GM12878 (cell line): ENCODE measurements at regions not wholly inside any gene's neighbourhood (a gene's known extent, or its start where the extent isn't known, plus 50 kb on each side); places are given as distances from the start of the nearest gene placed in this dataset.

Source experiments
- EP300 ChIP-seq, 2 experiments: fragments of 150-350 bp in 1 of 2; IDR thresholded peaks; 2 replicates each; pipeline ENCODE4 v1.6.1; 2011 to 2012; ENCODE audit warnings: low read depth in 2 of 2, low read length in 2 of 2, borderline replicate concordance in 1 of 2, improper control_type of control experiment in 1 of 2, inconsistent platforms in 1 of 2; ENCODE audit not compliant: control insufficient read depth in 1 of 2
- HCFC1 ChIP-seq: fragments of 150-350 bp; IDR thresholded peaks from 2 replicates; pipeline ENCODE4 v1.6.1; 2014; ENCODE audit warnings: low read length
- HDAC2 ChIP-seq: fragments of 200-600 bp; sonication (generic); IDR thresholded peaks from 2 replicates; pipeline ENCODE4 v1.6.1; 2017
- NRF1 ChIP-seq: conservative IDR thresholded peaks from 2 replicates; pipeline ENCODE4 v1.6.1; 2011; ENCODE audit warnings: mild to moderate bottlenecking, low read depth, low read length, improper control_type of control experiment
- PAX8 ChIP-seq: fragments of 450-650 bp; IDR thresholded peaks from 2 replicates; pipeline ENCODE4 v1.6.1; 2017; ENCODE audit warnings: mild to moderate bottlenecking, moderate library complexity
- PML ChIP-seq: IDR thresholded peaks from 2 replicates; pipeline ENCODE4 v1.6.1; 2012; ENCODE audit warnings: low read length, inconsistent platforms
- POLR2A ChIP-seq: IDR thresholded peaks from 2 replicates; pipeline ENCODE4 v1.6.1; 2011; ENCODE audit warnings: low read depth, mild to moderate bottlenecking, low read length
- TAF1 ChIP-seq: IDR thresholded peaks from 2 replicates; pipeline ENCODE4 v1.6.1; 2011; ENCODE audit warnings: mild to moderate bottlenecking, low read depth, low read length, borderline replicate concordance
- WRNIP1 ChIP-seq: IDR thresholded peaks from 2 replicates; pipeline ENCODE4 v1.6.1; 2011; ENCODE audit warnings: low read depth, low read length, improper control_type of control experiment, borderline replicate concordance
- TF ChIP-seq, protein P1 (sequence below): fragments of 450-650 bp; IDR thresholded peaks from 2 replicates; pipeline ENCODE4 v1.6.1; 2017; ENCODE audit warnings: mild to moderate bottlenecking
- TF ChIP-seq, protein P2 (sequence below), 3 experiments: IDR thresholded peaks in 2 of 3; conservative IDR thresholded peaks in 1 of 3; 2 replicates each; pipeline ENCODE4 v1.5.1; 2011; ENCODE audit warnings: low read depth in 3 of 3, low read length in 3 of 3, mild to moderate bottlenecking in 3 of 3, control low read depth in 2 of 3, moderate library complexity in 2 of 3, inconsistent platforms in 1 of 3, mixed read lengths in 1 of 3; ENCODE audit not compliant: control insufficient read depth in 2 of 3, insufficient read depth in 1 of 3; ENCODE audit errors: extremely low read depth in 1 of 3

DNA sequence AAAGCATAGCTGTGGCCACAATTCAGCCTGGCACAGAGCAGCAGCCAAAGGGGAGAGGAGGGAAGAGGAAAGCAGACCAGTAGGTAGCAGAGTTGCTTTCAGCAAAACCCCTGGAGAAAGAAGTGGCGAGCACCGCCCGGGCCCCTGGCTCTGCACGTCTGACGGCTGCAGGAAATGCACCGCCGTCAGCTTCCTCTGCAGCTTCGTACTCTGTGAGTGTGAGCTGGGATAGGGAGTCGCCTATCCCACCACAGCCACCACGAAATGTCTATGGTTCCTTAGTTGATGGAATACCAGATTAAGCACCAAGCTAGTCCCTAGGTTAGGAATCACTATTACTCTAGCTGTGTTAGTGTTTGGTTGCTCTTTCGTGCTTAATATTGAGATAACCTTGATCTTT, 79.9 kb upstream of the NAA20 start:
- TF ChIP-seq PAX8 = no peak
- no peak for TF ChIP-seq TAF1
- no peak for TF ChIP-seq HCFC1
- TF ChIP-seq WRNIP1 = no peak
- TF ChIP-seq POLR2A = no peak
- TF ChIP-seq, protein P1, sequence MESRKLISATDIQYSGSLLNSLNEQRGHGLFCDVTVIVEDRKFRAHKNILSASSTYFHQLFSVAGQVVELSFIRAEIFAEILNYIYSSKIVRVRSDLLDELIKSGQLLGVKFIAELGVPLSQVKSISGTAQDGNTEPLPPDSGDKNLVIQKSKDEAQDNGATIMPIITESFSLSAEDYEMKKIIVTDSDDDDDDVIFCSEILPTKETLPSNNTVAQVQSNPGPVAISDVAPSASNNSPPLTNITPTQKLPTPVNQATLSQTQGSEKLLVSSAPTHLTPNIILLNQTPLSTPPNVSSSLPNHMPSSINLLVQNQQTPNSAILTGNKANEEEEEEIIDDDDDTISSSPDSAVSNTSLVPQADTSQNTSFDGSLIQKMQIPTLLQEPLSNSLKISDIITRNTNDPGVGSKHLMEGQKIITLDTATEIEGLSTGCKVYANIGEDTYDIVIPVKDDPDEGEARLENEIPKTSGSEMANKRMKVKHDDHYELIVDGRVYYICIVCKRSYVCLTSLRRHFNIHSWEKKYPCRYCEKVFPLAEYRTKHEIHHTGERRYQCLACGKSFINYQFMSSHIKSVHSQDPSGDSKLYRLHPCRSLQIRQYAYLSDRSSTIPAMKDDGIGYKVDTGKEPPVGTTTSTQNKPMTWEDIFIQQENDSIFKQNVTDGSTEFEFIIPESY = no peak
- TF ChIP-seq PML = no peak
- TF ChIP-seq EP300 (IDR thresholded peaks at IDR 0.05; ENCODE audit: borderline replicate concordance in 1 of 2, control insufficient read depth in 1 of 2, low read depth in 2 of 2, low read length in 2 of 2) = no peak
- TF ChIP-seq NRF1 = no peak
- no peak for TF ChIP-seq HDAC2
- TF ChIP-seq, protein P2, sequence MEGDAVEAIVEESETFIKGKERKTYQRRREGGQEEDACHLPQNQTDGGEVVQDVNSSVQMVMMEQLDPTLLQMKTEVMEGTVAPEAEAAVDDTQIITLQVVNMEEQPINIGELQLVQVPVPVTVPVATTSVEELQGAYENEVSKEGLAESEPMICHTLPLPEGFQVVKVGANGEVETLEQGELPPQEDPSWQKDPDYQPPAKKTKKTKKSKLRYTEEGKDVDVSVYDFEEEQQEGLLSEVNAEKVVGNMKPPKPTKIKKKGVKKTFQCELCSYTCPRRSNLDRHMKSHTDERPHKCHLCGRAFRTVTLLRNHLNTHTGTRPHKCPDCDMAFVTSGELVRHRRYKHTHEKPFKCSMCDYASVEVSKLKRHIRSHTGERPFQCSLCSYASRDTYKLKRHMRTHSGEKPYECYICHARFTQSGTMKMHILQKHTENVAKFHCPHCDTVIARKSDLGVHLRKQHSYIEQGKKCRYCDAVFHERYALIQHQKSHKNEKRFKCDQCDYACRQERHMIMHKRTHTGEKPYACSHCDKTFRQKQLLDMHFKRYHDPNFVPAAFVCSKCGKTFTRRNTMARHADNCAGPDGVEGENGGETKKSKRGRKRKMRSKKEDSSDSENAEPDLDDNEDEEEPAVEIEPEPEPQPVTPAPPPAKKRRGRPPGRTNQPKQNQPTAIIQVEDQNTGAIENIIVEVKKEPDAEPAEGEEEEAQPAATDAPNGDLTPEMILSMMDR (IDR thresholded peaks at IDR 0.05 in 2 of 3, conservative IDR thresholded peaks at IDR 0.05 in 1 of 3; ENCODE audit: control insufficient read depth in 2 of 3, extremely low read depth in 1 of 3, insufficient read depth in 1 of 3, low read depth in 3 of 3, low read length in 3 of 3) = no peak
